HepG2 (cell line): ENCODE measurements at regions not wholly inside any gene's neighbourhood (a gene's known extent, or its start where the extent isn't known, plus 50 kb on each side); places are given as distances from the start of the nearest gene placed in this dataset.

Source experiments
- ATAC-seq: fragments of 200-7000 bp; cut with Tn5 transposase; 3 replicates; pipeline ENCODE4 v1.9.1; 2020; ENCODE audit warnings: mild to moderate bottlenecking, moderate library complexity
- BruUV-seq: library from RNA; stranded (reverse); fragments of 400-500 nt; replicated peaks from 2 replicates; lab custom pipeline; 2021; lab: Mats Ljungman, UMichigan
- CTCF ChIA-PET: fragments of 300-600 bp; formaldehyde crosslinking; extraction: SDS; loops from one replicate; lab custom pipeline; 2021; ENCODE audit warnings: low total read pairs, inconsistent platforms, low intra/inter-chr PET ratio; lab: Yijun Ruan, JAX
- POLR2A ChIA-PET: fragments of 350-600 bp; sonication (Branson Sonifier 250); formaldehyde crosslinking; loops from one replicate; lab custom pipeline; 2020; ENCODE audit warnings: antibody characterized with exemption, inconsistent platforms; lab: Yijun Ruan, JAX
- DNase-seq: peaks from one replicate; pipeline ENCODE4 v3.0.0-alpha.2; 2015; ENCODE audit warnings: low spot score
- FAIRE-seq: peaks from 3 replicates; lab custom pipeline; 2011; peaks lifted over from hg19 to GRCh38; lab: Jason Lieb, UNC
- H2AFZ ChIP-seq: one replicate; pipeline ENCODE4 v1.6.1; 2011; ENCODE audit warnings: low read length, inconsistent platforms
- H3K27ac ChIP-seq: fragments of 300-600 bp; 3 replicates; pipeline ENCODE4 v1.8.0; 2011; ENCODE audit warnings: mixed run types, mild to moderate bottlenecking, mixed read lengths, low read length, inconsistent platforms; ENCODE audit not compliant: insufficient read depth; ENCODE audit errors: extremely low read length
- H3K27me3 ChIP-seq, 2 experiments: fragments of 200-600 bp in 1 of 2; 2 replicates in 1 of 2; 3 replicates in 1 of 2; pipeline versions ENCODE4 v1.6.0 to v1.8.0; 2011; ENCODE audit warnings: low read length in 2 of 2, mild to moderate bottlenecking in 2 of 2, moderate library complexity in 2 of 2, inconsistent platforms in 1 of 2; ENCODE audit not compliant: insufficient read depth in 2 of 2, control insufficient read depth in 1 of 2
- H3K36me3 ChIP-seq, 2 experiments: fragments of 200-600 bp in 1 of 2; replicated peaks in 1 of 2; 2 replicates in 1 of 2; 3 replicates in 1 of 2; pipeline versions ENCODE4 v1.5.1 to v1.8.0; 2011; ENCODE audit warnings: low read length in 2 of 2, inconsistent platforms in 1 of 2; ENCODE audit not compliant: insufficient read depth in 2 of 2, control insufficient read depth in 1 of 2
- H3K4me1 ChIP-seq: 2 replicates; pipeline ENCODE4 v1.5.1; 2012; ENCODE audit warnings: low read length, inconsistent platforms; ENCODE audit not compliant: insufficient read depth
- H3K4me2 ChIP-seq: 2 replicates; pipeline ENCODE4 v1.6.0; 2011; ENCODE audit warnings: low read depth, low read length, inconsistent platforms
- H3K4me3 ChIP-seq, 3 experiments: fragments of 200-600 bp in 1 of 3; sonication (generic), shearing (Covaris generic) in 1 of 3; replicated peaks in 1 of 3; 2 replicates each; pipeline ENCODE4 v1.5.1; 2011 to 2016; ENCODE audit warnings: low read length in 3 of 3, inconsistent platforms in 2 of 3, low read depth in 2 of 3, mild to moderate bottlenecking in 2 of 3, control low read depth in 1 of 3, mixed read lengths in 1 of 3; ENCODE audit not compliant: insufficient read depth in 1 of 3
- H3K79me2 ChIP-seq: one replicate; pipeline ENCODE4 v1.6.1; 2011; ENCODE audit warnings: low read length, inconsistent platforms; ENCODE audit not compliant: insufficient read depth
- H3K9ac ChIP-seq: 2 replicates; pipeline ENCODE4 v1.6.0; 2011; ENCODE audit warnings: mild to moderate bottlenecking, low read depth, low read length, inconsistent platforms; ENCODE audit not compliant: insufficient read depth
- H3K9me3 ChIP-seq: 2 replicates; pipeline ENCODE4 v1.5.1; 2012; ENCODE audit warnings: mild to moderate bottlenecking, low read length
- H4K20me1 ChIP-seq: 2 replicates; pipeline ENCODE4 v1.6.0; 2011; ENCODE audit warnings: inconsistent platforms, mild to moderate bottlenecking, low read length, moderate library complexity; ENCODE audit not compliant: insufficient read depth
- EZH2 ChIP-seq: conservative IDR thresholded peaks from 2 replicates; pipeline ENCODE4 v1.6.1; 2012; ENCODE audit warnings: mild to moderate bottlenecking, low read depth, low read length, moderate library complexity
- RELA ChIP-seq: sonication (generic); formaldehyde crosslinking; IDR thresholded peaks from 2 replicates; pipeline ENCODE4 v1.4.0; 2020; ENCODE audit warnings: missing genetic modification reagents
- ZFP36 ChIP-seq: fragments of 150-350 bp; IDR thresholded peaks from 2 replicates; pipeline ENCODE4 v1.6.1; 2018; ENCODE audit warnings: borderline replicate concordance, low read length, low read depth; ENCODE audit not compliant: partially characterized antibody
- ZFYVE20 ChIP-seq: sonication (generic); formaldehyde crosslinking; IDR thresholded peaks from 2 replicates; pipeline ENCODE4 v1.8.0; 2023; ENCODE audit warnings: low read depth, mild to moderate bottlenecking, moderate library complexity, missing genetic modification reagents, borderline replicate concordance
- ZNF589 ChIP-seq: sonication (generic); formaldehyde crosslinking; conservative IDR thresholded peaks from 2 replicates; pipeline ENCODE4 v1.8.0; 2022; ENCODE audit warnings: mild to moderate bottlenecking, moderate library complexity, missing genetic modification reagents
- WGBS: methylation state at CpG from one replicate; pipeline ENCODE4 v1.1.6; 2017; ENCODE audit warnings: low lambda C conversion rate; 5-methylcytosine and 5-hydroxymethylcytosine counted together
- in situ Hi-C: cut with HindIII; loops from 2 replicates; pipeline ENCODE4 v1.10.0; 2017; ENCODE audit warnings: low pct_unique_long_range_greater_than_20kb; ENCODE audit not compliant: extremely low pct_ligation_motif_present
- intact Hi-C: fragments of 100-400 bp; cut with micrococcal nuclease; formaldehyde crosslinking; loops from one replicate; pipeline ENCODE4 v1.10.0; 2022; ENCODE audit not compliant: unreplicated experiment
- TF ChIP-seq, protein P1 (sequence below): sonication (generic); formaldehyde crosslinking; IDR thresholded peaks from 2 replicates; pipeline ENCODE4 v1.4.0; 2020; ENCODE audit warnings: missing genetic modification reagents, mild to moderate bottlenecking, borderline replicate concordance
- TF ChIP-seq, protein P2 (sequence below): sonication (generic); formaldehyde crosslinking; IDR thresholded peaks from 2 replicates; pipeline ENCODE4 v1.5.1; 2020; ENCODE audit warnings: missing genetic modification reagents, mild to moderate bottlenecking, borderline replicate concordance

DNA sequence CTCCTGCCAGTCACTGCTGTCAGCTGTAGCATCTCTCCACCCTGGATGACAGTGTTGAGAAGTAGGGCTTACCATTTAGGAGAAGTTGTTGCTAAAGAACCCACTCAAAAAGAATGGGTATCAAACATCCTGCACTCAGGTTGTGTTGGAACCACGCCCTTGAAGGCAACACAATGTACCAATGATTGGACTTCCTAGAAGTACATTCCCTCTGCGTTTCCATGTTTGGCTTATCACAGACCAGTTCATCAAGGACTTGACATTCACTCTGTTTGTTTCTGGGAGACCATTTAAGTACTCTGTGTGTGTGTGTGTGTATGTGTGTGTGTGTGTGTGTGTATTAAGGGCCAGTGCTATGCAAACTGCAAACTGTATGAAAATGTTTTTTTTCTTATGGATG is 200.6 kb upstream of the GATB start:
- H4K20me1 ChIP-seq = no peaks in the 10 kb centered on the region
- in situ Hi-C loops = no loop called here
- FAIRE-seq (no peak), ATAC-seq (no peak), DNase-seq (no peak)
- H3K9me3 ChIP-seq = no peaks in the 10 kb centered on the region
- intact Hi-C loops = no loop called here
- peaks cover 12% of the 10 kb centered on the region for H3K4me1 ChIP-seq
- POLR2A ChIA-PET = no interaction called here
- H3K27me3 ChIP-seq = peaks cover 0 to 3% of the 10 kb centered on the region in 2 experiments; a peak in 2 of 5 replicates
- no peak overlapping the region for H3K9ac ChIP-seq
- no peak overlapping the region for H3K27ac ChIP-seq
- no peak overlapping the region for H2AFZ ChIP-seq
- BruUV-seq = no TSS peak
- H3K4me3 ChIP-seq = no peak overlapping the region
- TF ChIP-seq ZFYVE20 (CRISPR knock-in tag) (no peak), ZFP36 (no peak), EZH2 (no peak), RELA (CRISPR knock-in tag) (no peak), ZNF589 (CRISPR knock-in tag) (no peak)
- TF ChIP-seq, protein P1, sequence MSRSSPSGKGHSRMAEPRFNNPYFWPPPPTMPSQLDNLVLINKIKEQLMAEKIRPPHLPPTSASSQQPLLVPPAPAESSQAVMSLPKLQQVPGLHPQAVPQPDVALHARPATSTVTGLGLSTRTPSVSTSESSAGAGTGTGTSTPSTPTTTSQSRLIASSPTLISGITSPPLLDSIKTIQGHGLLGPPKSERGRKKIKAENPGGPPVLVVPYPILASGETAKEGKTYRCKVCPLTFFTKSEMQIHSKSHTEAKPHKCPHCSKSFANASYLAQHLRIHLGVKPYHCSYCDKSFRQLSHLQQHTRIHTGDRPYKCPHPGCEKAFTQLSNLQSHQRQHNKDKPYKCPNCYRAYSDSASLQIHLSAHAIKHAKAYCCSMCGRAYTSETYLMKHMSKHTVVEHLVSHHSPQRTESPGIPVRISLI = no peak
- TF ChIP-seq, protein P2, sequence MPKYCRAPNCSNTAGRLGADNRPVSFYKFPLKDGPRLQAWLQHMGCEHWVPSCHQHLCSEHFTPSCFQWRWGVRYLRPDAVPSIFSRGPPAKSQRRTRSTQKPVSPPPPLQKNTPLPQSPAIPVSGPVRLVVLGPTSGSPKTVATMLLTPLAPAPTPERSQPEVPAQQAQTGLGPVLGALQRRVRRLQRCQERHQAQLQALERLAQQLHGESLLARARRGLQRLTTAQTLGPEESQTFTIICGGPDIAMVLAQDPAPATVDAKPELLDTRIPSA (CRISPR knock-in tag) = no peak
- 0% methylated on average over 2 of the region's 2 CpGs for WGBS
- H3K36me3 ChIP-seq = no peaks in the 10 kb centered on the region
- H3K79me2 ChIP-seq = no peaks in the 10 kb centered on the region
- CTCF ChIA-PET = no interaction called here
- H3K4me2 ChIP-seq = no peak overlapping the region
